ENCODE measurements at regions not wholly inside any gene's neighbourhood (a gene's known extent, or its start where the extent isn't known, plus 50 kb on each side); places are given as distances from the start of the nearest gene placed in this dataset.

DNA sequence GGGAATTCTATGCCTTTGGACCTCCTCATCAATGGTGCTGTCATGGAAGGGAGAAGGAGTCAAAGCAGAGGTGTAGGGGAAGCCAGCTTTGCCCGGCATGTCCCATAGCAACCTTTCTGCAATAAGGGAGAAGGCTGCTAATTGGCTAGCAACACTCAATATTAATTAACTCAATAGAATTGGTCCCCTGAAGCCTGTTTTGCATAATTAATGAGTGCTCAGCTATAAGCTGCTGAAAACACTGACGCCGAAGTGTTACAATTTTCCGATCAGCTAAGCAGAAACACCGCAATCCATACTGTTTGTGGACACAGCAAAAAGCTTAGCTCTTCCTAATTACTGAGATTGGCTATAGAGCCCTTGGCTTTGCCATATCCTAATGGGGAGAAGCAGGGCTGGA lies 245.0 kb downstream of the CSNK2A3 start:
- TF ChIP-seq, protein P1, sequence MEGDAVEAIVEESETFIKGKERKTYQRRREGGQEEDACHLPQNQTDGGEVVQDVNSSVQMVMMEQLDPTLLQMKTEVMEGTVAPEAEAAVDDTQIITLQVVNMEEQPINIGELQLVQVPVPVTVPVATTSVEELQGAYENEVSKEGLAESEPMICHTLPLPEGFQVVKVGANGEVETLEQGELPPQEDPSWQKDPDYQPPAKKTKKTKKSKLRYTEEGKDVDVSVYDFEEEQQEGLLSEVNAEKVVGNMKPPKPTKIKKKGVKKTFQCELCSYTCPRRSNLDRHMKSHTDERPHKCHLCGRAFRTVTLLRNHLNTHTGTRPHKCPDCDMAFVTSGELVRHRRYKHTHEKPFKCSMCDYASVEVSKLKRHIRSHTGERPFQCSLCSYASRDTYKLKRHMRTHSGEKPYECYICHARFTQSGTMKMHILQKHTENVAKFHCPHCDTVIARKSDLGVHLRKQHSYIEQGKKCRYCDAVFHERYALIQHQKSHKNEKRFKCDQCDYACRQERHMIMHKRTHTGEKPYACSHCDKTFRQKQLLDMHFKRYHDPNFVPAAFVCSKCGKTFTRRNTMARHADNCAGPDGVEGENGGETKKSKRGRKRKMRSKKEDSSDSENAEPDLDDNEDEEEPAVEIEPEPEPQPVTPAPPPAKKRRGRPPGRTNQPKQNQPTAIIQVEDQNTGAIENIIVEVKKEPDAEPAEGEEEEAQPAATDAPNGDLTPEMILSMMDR (IDR thresholded peaks at IDR 0.05) = no peak
- TF ChIP-seq POLR2A (IDR thresholded peaks at IDR 0.05) = no peak

Data from vagina (tissue), 2 donors.